IMR-90 (cell line): ENCODE measurements at regions not wholly inside any gene's neighbourhood (a gene's known extent, or its start where the extent isn't known, plus 50 kb on each side); places are given as distances from the start of the nearest gene placed in this dataset.

ENCODE experiments used
- ATAC-seq: fragments of 200-7000 bp; cut with Tn5 transposase; 2 replicates; pipeline ENCODE4 v1.9.1; 2020; ENCODE audit warnings: low read depth, mild to moderate bottlenecking, moderate library complexity
- BruUV-seq: library from RNA; stranded (reverse); fragments of 400-500 nt; replicated peaks from 2 replicates; lab custom pipeline; 2021; lab: Mats Ljungman, UMichigan
- CTCF ChIA-PET: fragments of 300-600 bp; formaldehyde crosslinking; extraction: SDS; loops from one replicate; lab custom pipeline; 2021; ENCODE audit warnings: antibody characterized with exemption; lab: Yijun Ruan, JAX
- POLR2A ChIA-PET: fragments of 300-600 bp; sonication (Branson Sonifier 250); formaldehyde crosslinking; loops from one replicate; lab custom pipeline; 2022; ENCODE audit warnings: antibody characterized with exemption; ENCODE audit not compliant: unreplicated experiment; lab: Charles Lee
- DNase-seq: peaks from one replicate; pipeline ENCODE4 v3.0.0; 2013
- H2AFZ ChIP-seq: replicated peaks from 2 replicates; pipeline ENCODE3; 2013; ENCODE audit warnings: low read length, mild to moderate bottlenecking; ENCODE audit not compliant: poor library complexity
- H2AK5ac ChIP-seq: 2 replicates; pipeline ENCODE4 v1.6.1; 2013; ENCODE audit warnings: low read depth, low read length, inconsistent platforms
- H2AK9ac ChIP-seq: replicated peaks from 2 replicates; pipeline ENCODE3; 2013; ENCODE audit warnings: mild to moderate bottlenecking, low read depth, low read length, moderate library complexity; ENCODE audit not compliant: poor library complexity
- H2BK120ac ChIP-seq: 2 replicates; pipeline ENCODE4 v1.6.1; 2013; ENCODE audit warnings: low read depth, low read length, inconsistent platforms
- H2BK15ac ChIP-seq: 3 replicates; pipeline ENCODE4 v1.6.1; 2013; ENCODE audit warnings: low read depth, low read length, inconsistent platforms
- H2BK20ac ChIP-seq: 2 replicates; pipeline ENCODE4 v1.6.1; 2013; ENCODE audit warnings: low read depth, mild to moderate bottlenecking, inconsistent platforms, low read length, moderate library complexity
- H2BK5ac ChIP-seq: 2 replicates; pipeline ENCODE4 v1.6.1; 2013; ENCODE audit warnings: mild to moderate bottlenecking, low read depth, low read length, inconsistent platforms; ENCODE audit not compliant: poor library complexity, severe bottlenecking
- H3K14ac ChIP-seq: replicated peaks from 2 replicates; pipeline ENCODE4 v1.6.1; 2013; ENCODE audit warnings: low read depth, low read length, inconsistent platforms
- H3K18ac ChIP-seq: 2 replicates; pipeline ENCODE4 v1.6.1; 2013; ENCODE audit warnings: low read depth, low read length, control low read depth
- H3K23ac ChIP-seq: 2 replicates; pipeline ENCODE4 v1.6.1; 2013; ENCODE audit warnings: low read depth, low read length, inconsistent platforms
- H3K27ac ChIP-seq: 2 replicates; pipeline ENCODE4 v1.5.1; 2013; ENCODE audit warnings: mild to moderate bottlenecking, control low read depth, low read length; ENCODE audit not compliant: insufficient read depth
- H3K27me3 ChIP-seq: 2 replicates; pipeline ENCODE4 v1.6.1; 2013; ENCODE audit warnings: low read length; ENCODE audit not compliant: control insufficient read depth, insufficient read depth
- H3K36me3 ChIP-seq: 2 replicates; pipeline ENCODE4 v1.6.1; 2013; ENCODE audit warnings: low read length, mixed read lengths; ENCODE audit not compliant: control insufficient read depth, insufficient read depth
- H3K4ac ChIP-seq: 2 replicates; pipeline ENCODE4 v1.6.1; 2013; ENCODE audit warnings: low read depth, low read length, inconsistent platforms
- H3K4me1 ChIP-seq: 2 replicates; pipeline ENCODE4 v1.6.1; 2013; ENCODE audit warnings: low read length, mixed read lengths; ENCODE audit not compliant: control insufficient read depth, insufficient read depth
- H3K4me2 ChIP-seq: 2 replicates; pipeline ENCODE4 v1.6.1; 2013; ENCODE audit warnings: low read depth, mild to moderate bottlenecking, control low read depth, low read length, moderate library complexity
- H3K4me3 ChIP-seq: 2 replicates; pipeline ENCODE4 v1.5.1; 2013; ENCODE audit warnings: low read depth, mild to moderate bottlenecking, control low read depth, low read length, moderate library complexity; ENCODE audit not compliant: insufficient read depth
- H3K56ac ChIP-seq: 2 replicates; pipeline ENCODE4 v1.6.1; 2013; ENCODE audit warnings: low read length, inconsistent platforms; ENCODE audit not compliant: insufficient read depth; ENCODE audit errors: extremely low read depth
- H3K79me1 ChIP-seq, 2 experiments: 2 replicates each; pipeline ENCODE4 v1.6.1; 2013; ENCODE audit warnings: low read length in 2 of 2, inconsistent platforms in 1 of 2, low read depth in 1 of 2
- H3K9ac ChIP-seq: 2 replicates; pipeline ENCODE4 v1.6.1; 2013; ENCODE audit warnings: low read depth, low read length, control low read depth
- H3K9me1 ChIP-seq: 2 replicates; pipeline ENCODE4 v1.6.1; 2013; ENCODE audit warnings: low read length, inconsistent platforms; ENCODE audit not compliant: insufficient read depth
- H3K9me3 ChIP-seq: 2 replicates; pipeline ENCODE4 v1.6.1; 2013; ENCODE audit warnings: low read length; ENCODE audit not compliant: control insufficient read depth, insufficient read depth
- H4K20me1 ChIP-seq: 2 replicates; pipeline ENCODE4 v1.6.1; 2013; ENCODE audit warnings: low read length, inconsistent platforms; ENCODE audit not compliant: insufficient read depth
- H4K5ac ChIP-seq: 2 replicates; pipeline ENCODE4 v1.6.1; 2013; ENCODE audit warnings: mild to moderate bottlenecking, low read depth, low read length, control low read depth
- H4K8ac ChIP-seq, 2 experiments: 2 replicates each; pipeline ENCODE4 v1.6.1; 2013; ENCODE audit warnings: low read depth in 2 of 2, low read length in 2 of 2, control low read depth in 1 of 2, inconsistent platforms in 1 of 2
- H4K91ac ChIP-seq: 2 replicates; pipeline ENCODE4 v1.6.1; 2013; ENCODE audit warnings: low read depth, low read length, inconsistent platforms; ENCODE audit not compliant: insufficient read depth
- CEBPB ChIP-seq: IDR thresholded peaks from 2 replicates; pipeline ENCODE4 v1.6.1; 2012; ENCODE audit warnings: low read depth, low read length, improper control_type of control experiment
- ELK1 ChIP-seq: fragments of 150-350 bp; IDR thresholded peaks from 2 replicates; pipeline ENCODE4 v1.6.1; 2016; ENCODE audit warnings: low read depth, mild to moderate bottlenecking, low read length, moderate library complexity, borderline replicate concordance
- FOS ChIP-seq: fragments of 150-350 bp; IDR thresholded peaks from 2 replicates; pipeline ENCODE4 v1.6.1; 2016; ENCODE audit warnings: low read depth, low read length
- MAFK ChIP-seq: IDR thresholded peaks from 2 replicates; pipeline ENCODE4 v1.6.1; 2012; ENCODE audit warnings: low read depth, low read length, improper control_type of control experiment
- MAZ ChIP-seq: IDR thresholded peaks from 2 replicates; pipeline ENCODE4 v1.6.1; 2012; ENCODE audit warnings: low read depth, mild to moderate bottlenecking, low read length, improper control_type of control experiment, moderate library complexity, borderline replicate concordance
- MXI1 ChIP-seq: IDR thresholded peaks from 2 replicates; pipeline ENCODE4 v1.6.1; 2012; ENCODE audit warnings: low read depth, mild to moderate bottlenecking, low read length, moderate library complexity, borderline replicate concordance
- NFE2L2 ChIP-seq: fragments of 150-350 bp; IDR thresholded peaks from 2 replicates; pipeline ENCODE4 v1.6.1; 2016; ENCODE audit warnings: low read depth, mild to moderate bottlenecking, low read length
- POLR2A ChIP-seq: IDR thresholded peaks from 2 replicates; pipeline ENCODE4 v1.6.1; 2012; ENCODE audit warnings: mild to moderate bottlenecking, low read depth, low read length
- RAD21 ChIP-seq: IDR thresholded peaks from 2 replicates; pipeline ENCODE4 v1.6.1; 2012; ENCODE audit warnings: low read length, improper control_type of control experiment
- RFX5 ChIP-seq: IDR thresholded peaks from 2 replicates; pipeline ENCODE4 v1.8.0; 2012; ENCODE audit warnings: low read depth, mild to moderate bottlenecking, low read length, moderate library complexity
- SMC3 ChIP-seq: fragments of 150-350 bp; IDR thresholded peaks from 2 replicates; pipeline ENCODE4 v1.6.1; 2016; ENCODE audit warnings: low read depth, mild to moderate bottlenecking, antibody characterized with exemption, low read length, moderate library complexity
- WGBS, 2 experiments: methylation state at CpG; one replicate each; pipeline versions ENCODE4 v1.1.5 to v1.1.7; 2013; ENCODE audit warnings: missing lambda C conversion rate in 2 of 2; ENCODE audit not compliant: insufficient read length in 1 of 2; ENCODE audit errors: extremely low coverage in 2 of 2; 5-methylcytosine and 5-hydroxymethylcytosine counted together
- dilution Hi-C: fragments of 300-500 bp; cut with HindIII; formaldehyde crosslinking; loops from one replicate; pipeline ENCODE4 v1.14.3; 2018; ENCODE audit warnings: low sequenced_read_pairs; ENCODE audit not compliant: unreplicated experiment
- in situ Hi-C: fragments of 300-500 bp; cut with MboI; formaldehyde crosslinking; loops from 3 replicates; pipeline ENCODE4 v1.14.3; 2019; ENCODE audit warnings: low sequenced_read_pairs, inconsistent platforms, mixed read lengths
- intact Hi-C: fragments of 100-400 bp; cut with micrococcal nuclease; formaldehyde crosslinking; loops from 2 replicates; pipeline ENCODE4 v1.10.0; 2022

DNA sequence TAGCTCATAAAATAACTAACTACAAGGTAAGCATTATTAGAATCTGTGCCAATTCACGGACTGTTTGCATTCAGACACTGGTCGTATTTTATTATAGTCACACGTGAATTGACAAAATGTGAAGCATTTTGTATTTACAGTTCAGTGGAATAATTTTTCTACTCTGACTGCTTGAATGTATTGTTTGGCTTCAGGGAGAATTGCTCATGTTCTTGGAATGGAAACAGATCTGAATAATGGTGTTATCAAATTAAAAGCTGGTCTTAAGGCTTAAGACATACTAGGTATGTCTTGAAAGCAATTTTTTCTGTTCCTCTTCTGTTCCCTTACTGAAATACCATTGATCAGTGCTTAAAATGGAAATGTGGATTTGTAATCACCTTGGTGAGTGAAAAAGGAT lies 543.7 kb upstream of the TLE4 start:
- peak overlapping the region; percentile 94; the same call in 1 of the 2 replicates for H3K18ac ChIP-seq
- H3K4ac ChIP-seq: peak overlapping the region; percentile 79
- ATAC-seq (peak; percentile 69), DNase-seq (peak; percentile 73)
- H3K14ac ChIP-seq: peak overlapping the region; percentile 2; the same call in 1 of the 2 replicates
- intact Hi-C loops: loop anchor here (10.0 kb wide), 2 partner anchors 167 to 547 kb away; partner anchors contain the start of gene TLE4
- H3K27ac ChIP-seq: peak overlapping the region; percentile 19; the same call in 1 of the 2 replicates
- H4K91ac ChIP-seq: peak overlapping the region; percentile 87
- H3K4me3 ChIP-seq: no peak overlapping the region
- H3K27me3 ChIP-seq: no peaks in the 10 kb centered on the region
- dilution Hi-C loops: no loop called here
- peak overlapping the region; percentile 90; the same call in 1 of the 2 replicates for H4K5ac ChIP-seq
- no TSS peak for BruUV-seq
- peak overlapping the region; percentile 82 for H2AK5ac ChIP-seq
- H2BK15ac ChIP-seq: peak overlapping the region; percentile 75; the same call in 1 of the 3 replicates
- no peak overlapping the region for H2AK9ac ChIP-seq
- peak overlapping the region; percentile 93 for H2BK120ac ChIP-seq
- no peak overlapping the region for H2AFZ ChIP-seq
- in situ Hi-C loops: no loop called here
- H2BK5ac ChIP-seq: peak overlapping the region; percentile 94
- WGBS, 2 experiments: no CpG with 5 or more reads among the region's 3 CpGs
- H3K56ac ChIP-seq: peak overlapping the region; percentile 33; the same call in 1 of the 2 replicates
- no peaks in the 10 kb centered on the region for H3K36me3 ChIP-seq
- no peaks in the 10 kb centered on the region for H4K20me1 ChIP-seq
- H3K4me2 ChIP-seq: peak overlapping the region; percentile 54; the same call in 1 of the 2 replicates
- peaks cover 14% of the 10 kb centered on the region for H3K4me1 ChIP-seq
- ChIA-PET POLR2A (no interaction called here), CTCF (interaction anchor here (0.9 to 1.0 kb wide), 2 partner anchors 99 to 102 kb away, joined by 3 to 4 read pairs; no protein-coding TSS in a partner anchor)
- no peak overlapping the region for H3K9ac ChIP-seq
- peaks cover 0 to 5% of the 10 kb centered on the region in 2 experiments; a peak in 2 of 4 replicates for H3K79me1 ChIP-seq
- peak overlapping the region; percentile 44 to 89 for H4K8ac ChIP-seq
- TF ChIP-seq RFX5 (no peak), ELK1 (no peak), POLR2A (no peak), MAFK (no peak), FOS (no peak), MXI1 (no peak), MAZ (no peak), SMC3 (no peak), RAD21 (no peak), CEBPB (no peak), NFE2L2 (no peak)
- no peaks in the 10 kb centered on the region for H3K9me3 ChIP-seq
- peak overlapping the region; percentile 90 for H2BK20ac ChIP-seq
- H3K23ac ChIP-seq: peak overlapping the region; percentile 35; the same call in 1 of the 2 replicates
- H3K9me1 ChIP-seq: peaks cover 3% of the 10 kb centered on the region
